Stimulated activated effector memory CD8-positive, alpha-beta T cell treated with anti-CD3 and anti-CD28 coated beads, Interleukin-12 subunit alpha, Interleukin-12 subunit beta, amount 100 ng/mL, for 72 hours (primary cell): ENCODE measurements at regions not wholly inside any gene's neighbourhood (a gene's known extent, or its start where the extent isn't known, plus 50 kb on each side); places are given as distances from the start of the nearest gene placed in this dataset.
A peak's percentile ranks its signal among the peaks of the same experiment; 100 is the strongest.
"Not testable (repeated sequence)": the region's sequence is repeated elsewhere in the genome, so short reads cannot be mapped to it uniquely, and the experiment has no call there.

Source experiments
- ATAC-seq: fragments of 150-1000 bp; cut with Tn5 transposase; 2 replicates; pipeline ENCODE4 v1.10.0; 2021
- DNase-seq, 2 donors: peaks; one replicate each; pipeline ENCODE4 v3.0.0; 2021 to 2022; ENCODE audit warnings: low spot score in 2 of 2
- H3K27ac Mint-ChIP-seq: one replicate; pipeline ENCODE4 v1.8.0; 2022; ENCODE audit warnings: mild to moderate bottlenecking, mixed read lengths
- H3K36me3 Mint-ChIP-seq: one replicate; pipeline ENCODE4 v1.8.0; 2022; ENCODE audit warnings: mild to moderate bottlenecking, mixed read lengths
- H3K4me1 Mint-ChIP-seq: one replicate; pipeline ENCODE4 v1.8.0; 2022; ENCODE audit warnings: mixed read lengths
- H3K4me3 Mint-ChIP-seq: one replicate; pipeline ENCODE4 v1.8.0; 2022; ENCODE audit warnings: mild to moderate bottlenecking, mixed read lengths
- H3K9me3 Mint-ChIP-seq: one replicate; pipeline ENCODE4 v1.8.0; 2022; ENCODE audit warnings: mixed read lengths

DNA sequence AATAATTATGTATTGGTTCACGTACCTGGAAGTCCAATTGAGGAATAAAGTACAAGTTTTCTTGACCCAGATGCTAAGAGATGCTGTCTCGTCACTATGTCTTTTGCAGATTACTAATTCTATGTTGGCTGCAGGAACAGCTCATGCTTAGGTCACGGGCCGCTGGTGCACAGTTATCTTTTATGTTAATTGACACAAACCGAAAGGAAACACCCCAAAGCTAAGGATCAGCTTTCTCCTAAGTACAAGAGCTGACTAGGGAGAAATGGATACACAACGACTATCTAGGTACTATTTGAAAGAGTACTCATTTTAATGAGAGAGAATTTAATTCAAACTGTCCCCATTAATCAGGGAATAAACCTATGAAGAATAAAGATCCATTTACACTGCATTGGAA lies 217.7 kb upstream of the SLC35G4 start:
- H3K36me3 Mint-ChIP-seq: no peaks in the 10 kb centered on the region
- H3K9me3 Mint-ChIP-seq: no peaks in the 10 kb centered on the region

GRCh38 chr18:11388755-11389680 lies 220.4 kb upstream of the SLC35G4 start:
- Mint-ChIP-seq H3K27ac (no peak overlapping the region), H3K4me3 (no peak overlapping the region), H3K4me1 (no peaks in the 10 kb centered on the region), H3K36me3 (no peaks in the 10 kb centered on the region), H3K9me3 (no peaks in the 10 kb centered on the region)
- ATAC-seq (no peak), DNase-seq (no peak)

More for the DNA sequence above, 217.7 kb upstream of the SLC35G4 start:
- no peak for ATAC-seq
- no peaks in the 10 kb centered on the region for H3K4me1 Mint-ChIP-seq
- no peak overlapping the region for H3K27ac Mint-ChIP-seq
- H3K4me3 Mint-ChIP-seq: no peak overlapping the region
- DNase-seq: no peak

- no peak for DNase-seq
- no peak overlapping the region for H3K4me3 Mint-ChIP-seq
- H3K9me3 Mint-ChIP-seq: no peaks in the 10 kb centered on the region
- ATAC-seq: no peak
- no peak overlapping the region for H3K27ac Mint-ChIP-seq
- no peaks in the 10 kb centered on the region for H3K4me1 Mint-ChIP-seq
- no peaks in the 10 kb centered on the region for H3K36me3 Mint-ChIP-seq
Measured at GRCh38 chr18:11387880-11388279, 221.5 kb upstream of the SLC35G4 start.

DNA sequence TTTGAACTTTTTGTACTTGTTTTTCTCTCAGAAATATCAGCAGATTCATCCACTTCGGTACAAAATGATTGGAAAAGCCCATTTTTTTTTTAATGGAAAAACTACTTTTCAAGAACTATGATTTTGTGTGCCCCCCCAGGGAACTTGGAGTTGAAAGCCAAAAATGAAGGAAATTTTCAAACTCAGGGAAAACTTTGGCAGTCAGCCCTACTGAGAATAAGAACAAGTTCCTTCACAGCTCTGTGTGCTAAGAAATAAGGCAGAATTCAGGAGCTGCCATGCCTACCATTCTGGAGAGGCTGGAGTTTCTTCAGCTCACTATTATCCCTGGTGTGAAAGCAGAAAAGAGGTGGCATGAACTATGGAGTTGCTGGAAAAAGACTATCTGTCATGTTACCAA lies 226.0 kb upstream of the SLC35G4 start:
- Mint-ChIP-seq H3K4me1 (no peaks in the 10 kb centered on the region), H3K36me3 (no peaks in the 10 kb centered on the region), H3K4me3 (no peak overlapping the region), H3K9me3 (no peaks in the 10 kb centered on the region), H3K27ac (no peak overlapping the region)
- no peak for ATAC-seq
- DNase-seq: no peak

GRCh38 chr18:11380968-11381367 lies 228.4 kb upstream of the SLC35G4 start:
- Mint-ChIP-seq H3K9me3 (no peaks in the 10 kb centered on the region), H3K36me3 (no peaks in the 10 kb centered on the region), H3K4me3 (no peak overlapping the region), H3K27ac (no peak overlapping the region), H3K4me1 (no peaks in the 10 kb centered on the region)
- DNase-seq: no peak
- ATAC-seq: no peak

DNA sequence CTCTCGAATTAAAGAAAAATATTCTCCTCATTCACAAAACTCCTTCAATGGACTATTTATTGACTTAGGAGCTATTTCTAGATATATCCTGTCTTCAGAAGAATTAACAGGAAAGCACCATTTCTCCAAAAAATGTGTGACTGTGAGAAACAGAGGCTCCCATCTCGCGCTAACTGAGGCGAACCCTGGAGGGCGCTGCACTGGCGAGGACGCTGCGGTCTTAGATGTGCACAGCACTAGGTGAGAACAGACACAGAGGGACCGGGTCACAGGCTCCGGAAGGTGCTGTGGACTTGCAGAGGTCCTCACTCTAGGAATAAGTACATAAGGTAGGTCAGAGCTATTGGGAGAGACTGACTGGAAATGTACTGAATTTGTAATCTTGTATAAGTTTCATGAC lies 229.7 kb upstream of the SLC35G4 start:
- ATAC-seq: no peak
- no peaks in the 10 kb centered on the region for H3K9me3 Mint-ChIP-seq
- no peaks in the 10 kb centered on the region for H3K36me3 Mint-ChIP-seq
- no peak for DNase-seq
- no peaks in the 10 kb centered on the region for H3K4me1 Mint-ChIP-seq
- no peak overlapping the region for H3K27ac Mint-ChIP-seq
- H3K4me3 Mint-ChIP-seq: no peak overlapping the region

DNA sequence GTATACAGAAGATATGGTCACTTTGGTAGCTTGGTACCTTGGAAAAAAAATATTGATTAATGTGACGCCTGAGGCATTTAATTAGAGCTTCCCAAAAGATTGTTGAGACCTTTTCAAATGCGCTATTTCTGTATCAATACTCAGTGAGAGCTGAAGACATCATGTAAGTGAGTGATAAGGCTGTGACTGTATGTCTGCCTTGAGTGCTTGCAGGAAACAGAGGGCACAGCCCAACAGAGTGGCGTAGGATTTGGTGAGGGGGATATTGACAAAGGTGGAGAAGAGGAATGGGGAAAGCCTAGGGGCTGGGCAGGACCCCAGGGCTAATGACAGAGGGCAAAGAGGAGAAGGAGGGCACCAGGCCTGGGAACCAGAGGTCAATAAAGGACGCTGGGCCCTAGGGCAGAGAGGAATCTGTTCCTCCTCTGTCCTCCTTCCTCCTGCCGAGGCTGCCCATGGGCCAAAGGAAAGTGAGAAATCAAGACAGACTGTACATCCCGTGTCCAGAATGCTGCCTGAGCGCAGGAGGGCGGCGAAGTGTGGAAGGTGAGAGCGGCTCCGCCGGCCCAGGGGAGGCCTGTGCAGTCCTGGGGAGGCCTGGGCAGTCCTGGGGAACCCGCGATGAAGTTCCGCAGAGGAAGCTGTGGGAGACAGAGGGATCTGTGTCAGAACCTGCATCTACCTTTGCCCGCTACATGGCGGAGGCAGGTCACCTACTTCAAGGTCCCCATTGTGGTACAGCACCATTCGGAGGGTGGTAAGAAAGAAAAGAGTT lies 228.6 kb upstream of the PIEZO2 start:
- no peak overlapping the region for H3K4me3 Mint-ChIP-seq
- H3K36me3 Mint-ChIP-seq: no peaks in the 10 kb centered on the region
- no peaks in the 10 kb centered on the region for H3K9me3 Mint-ChIP-seq
- no peak for DNase-seq
- no peak overlapping the region for H3K27ac Mint-ChIP-seq
- no peaks in the 10 kb centered on the region for H3K4me1 Mint-ChIP-seq
- ATAC-seq: no peak

GRCh38 chr18:11372163-11372562 lies 222.8 kb upstream of the PIEZO2 start:
- Mint-ChIP-seq H3K27ac (no peak overlapping the region), H3K36me3 (no peaks in the 10 kb centered on the region), H3K4me3 (no peak overlapping the region), H3K9me3 (peaks cover 3% of the 10 kb centered on the region), H3K4me1 (no peaks in the 10 kb centered on the region)
- no peak for ATAC-seq
- DNase-seq: no peak

- H3K9me3 Mint-ChIP-seq: peaks cover 4% of the 10 kb centered on the region
- no peak for ATAC-seq
- no peaks in the 10 kb centered on the region for H3K36me3 Mint-ChIP-seq
- no peaks in the 10 kb centered on the region for H3K4me1 Mint-ChIP-seq
- H3K27ac Mint-ChIP-seq: no peak overlapping the region
- H3K4me3 Mint-ChIP-seq: no peak overlapping the region
- no peak for DNase-seq
Measured at GRCh38 chr18:11369556-11369955, 220.2 kb upstream of the PIEZO2 start.

- Mint-ChIP-seq H3K27ac (no peak overlapping the region), H3K9me3 (peaks cover 4% of the 10 kb centered on the region), H3K36me3 (no peaks in the 10 kb centered on the region), H3K4me3 (no peak overlapping the region), H3K4me1 (no peaks in the 10 kb centered on the region)
- DNase-seq (no peak), ATAC-seq (peak; percentile 58)
Measured at GRCh38 chr18:11368020-11368419, 218.7 kb upstream of the PIEZO2 start.

- no peaks in the 10 kb centered on the region for H3K36me3 Mint-ChIP-seq
- no peaks in the 10 kb centered on the region for H3K4me1 Mint-ChIP-seq
- no peak overlapping the region for H3K27ac Mint-ChIP-seq
- no peak overlapping the region for H3K4me3 Mint-ChIP-seq
- H3K9me3 Mint-ChIP-seq: peaks cover 4% of the 10 kb centered on the region
- no peak for DNase-seq
- ATAC-seq: no peak
Measured at GRCh38 chr18:11367351-11367750, 218.0 kb upstream of the PIEZO2 start.

- no peaks in the 10 kb centered on the region for H3K36me3 Mint-ChIP-seq
- DNase-seq: no peak
- ATAC-seq: no peak
- no peak overlapping the region for H3K27ac Mint-ChIP-seq
- H3K4me3 Mint-ChIP-seq: no peak overlapping the region
- no peaks in the 10 kb centered on the region for H3K4me1 Mint-ChIP-seq
- H3K9me3 Mint-ChIP-seq: peaks cover 2% of the 10 kb centered on the region
Measured at GRCh38 chr18:11366410-11366809, 217.0 kb upstream of the PIEZO2 start.

GRCh38 chr18:11362856-11363255 lies 213.5 kb upstream of the PIEZO2 start:
- ATAC-seq (no peak), DNase-seq (no peak)
- H3K4me3 Mint-ChIP-seq: no peak overlapping the region
- no peaks in the 10 kb centered on the region for H3K4me1 Mint-ChIP-seq
- no peaks in the 10 kb centered on the region for H3K36me3 Mint-ChIP-seq
- peaks cover 2% of the 10 kb centered on the region for H3K9me3 Mint-ChIP-seq
- no peak overlapping the region for H3K27ac Mint-ChIP-seq

GRCh38 chr18:11361862-11362261 lies 212.5 kb upstream of the PIEZO2 start:
- not testable (repeated sequence) for H3K27ac Mint-ChIP-seq, H3K36me3 Mint-ChIP-seq, H3K4me3 Mint-ChIP-seq, H3K9me3 Mint-ChIP-seq, H3K4me1 Mint-ChIP-seq, DNase-seq, ATAC-seq

DNA sequence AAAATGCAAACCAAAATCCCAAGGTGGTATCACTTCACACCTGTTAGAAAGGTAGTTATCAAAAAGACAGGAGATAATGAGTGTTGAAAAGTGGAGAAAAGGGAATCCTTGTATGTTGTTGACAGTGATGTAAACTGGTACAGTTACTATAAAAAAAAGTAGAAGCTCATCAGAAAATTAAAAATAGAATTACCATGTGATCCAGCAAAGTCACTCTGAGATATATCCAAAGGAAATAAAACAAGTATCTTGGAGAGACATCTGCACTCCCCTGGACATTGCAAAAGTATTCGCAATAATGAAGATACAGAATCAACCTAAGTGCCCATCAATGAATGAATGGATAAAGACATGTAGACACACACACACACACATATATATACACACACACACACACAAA lies 208.3 kb upstream of the PIEZO2 start:
- no peak overlapping the region for H3K27ac Mint-ChIP-seq
- DNase-seq (no peak), ATAC-seq (no peak)
- H3K9me3 Mint-ChIP-seq: no peaks in the 10 kb centered on the region
- H3K4me3 Mint-ChIP-seq: no peak overlapping the region
- no peaks in the 10 kb centered on the region for H3K4me1 Mint-ChIP-seq
- no peaks in the 10 kb centered on the region for H3K36me3 Mint-ChIP-seq

- not testable (repeated sequence) for H3K27ac Mint-ChIP-seq, H3K36me3 Mint-ChIP-seq, H3K4me3 Mint-ChIP-seq, DNase-seq, H3K4me1 Mint-ChIP-seq, ATAC-seq
- peaks cover 19% of the 10 kb centered on the region for H3K9me3 Mint-ChIP-seq
Measured at GRCh38 chr18:11344576-11344975, 195.2 kb upstream of the PIEZO2 start.
